ENCODE measurements at regions not wholly inside any gene's neighbourhood (a gene's known extent, or its start where the extent isn't known, plus 50 kb on each side); places are given as distances from the start of the nearest gene placed in this dataset.

- in situ Hi-C loops (cut with HindIII; ENCODE audit: low pct_unique_long_range_greater_than_20kb, low sequenced_read_pairs), result no loop called here
- TF ChIP-seq POLR2AphosphoS5 (IDR thresholded peaks at IDR 0.05; ENCODE audit: low read depth, low read length), result no peak
- Histone ChIP-seq H3K27me3 (ENCODE audit: control insufficient read depth, insufficient read depth, low read length) (peaks cover 23% of the 10 kb centered on the region), H3K4me3 (ENCODE audit: low read depth in 2 of 2, low read length in 2 of 2) (no peak overlapping the region), H3K36me3 (ENCODE audit: control insufficient read depth, insufficient read depth, low read length) (no peaks in the 10 kb centered on the region), H3K4me1 (ENCODE audit: control insufficient read depth, insufficient read depth, low read length) (no peaks in the 10 kb centered on the region; the same call in 1 of the 2 replicates), H3K27ac (ENCODE audit: low read length) (no peak overlapping the region), H3K9me3 (ENCODE audit: control insufficient read depth, insufficient read depth, low read depth, low read length) (no peaks in the 10 kb centered on the region)
- ChIA-PET CTCF (no interaction called here), POLR2A (no interaction called here)
- DNase-seq (ENCODE audit: low read depth, low spot score), result no peak
- intact Hi-C loops (cut with micrococcal nuclease; ENCODE audit: unreplicated experiment), result no loop called here
- no peak for ATAC-seq
- BruUV-seq (replicated peaks), result no TSS peak
Observed at GRCh38 chr10:131034451-131034850, 277.1 kb downstream of the TCERG1L start.

- H3K9me3 ChIP-seq (ENCODE audit: control insufficient read depth, insufficient read depth, low read depth, low read length), result no peaks in the 10 kb centered on the region
- H3K4me1 ChIP-seq (ENCODE audit: control insufficient read depth, insufficient read depth, low read length), result no peaks in the 10 kb centered on the region; the same call in 1 of the 2 replicates
- H3K36me3 ChIP-seq (ENCODE audit: control insufficient read depth, insufficient read depth, low read length), result no peaks in the 10 kb centered on the region
- no peak overlapping the region for H3K4me3 ChIP-seq (ENCODE audit: low read depth in 2 of 2, low read length in 2 of 2)
- no peak overlapping the region for H3K27ac ChIP-seq (ENCODE audit: low read length)
- ChIA-PET POLR2A (interaction anchor here (0.6 kb wide), 1 partner anchor 61 kb away, joined by 4 read pairs; no protein-coding TSS in a partner anchor), CTCF (no interaction called here)
- in situ Hi-C loops (cut with HindIII; ENCODE audit: low pct_unique_long_range_greater_than_20kb, low sequenced_read_pairs), result no loop called here
- no TSS peak for BruUV-seq (replicated peaks)
- DNase-seq (ENCODE audit: low read depth, low spot score), result no peak
- intact Hi-C loops (cut with micrococcal nuclease; ENCODE audit: unreplicated experiment), result no loop called here
- H3K27me3 ChIP-seq (ENCODE audit: control insufficient read depth, insufficient read depth, low read length), result peaks cover 23% of the 10 kb centered on the region
- TF ChIP-seq POLR2AphosphoS5 (IDR thresholded peaks at IDR 0.05; ENCODE audit: low read depth, low read length) (no peak), CTCF (IDR thresholded peaks at IDR 0.05) (no peak), REST (IDR thresholded peaks at IDR 0.05; ENCODE audit: insufficient read depth in 1 of 2, low read depth in 2 of 2, low read length in 1 of 2) (no peak), SIN3A (IDR thresholded peaks at IDR 0.05; ENCODE audit: borderline replicate concordance, insufficient read depth, low read depth, low read length) (no peak), TCF7L2 (IDR thresholded peaks at IDR 0.05; ENCODE audit: low read depth, low read length) (no peak)
- ATAC-seq, result no peak
Observed at GRCh38 chr10:131035779-131036178, 275.7 kb downstream of the TCERG1L start.

GRCh38 chr10:131038056-131038455, 273.5 kb downstream of the TCERG1L start:
- no TSS peak for BruUV-seq (replicated peaks)
- Histone ChIP-seq H3K4me1 (ENCODE audit: control insufficient read depth, insufficient read depth, low read length) (no peaks in the 10 kb centered on the region; the same call in 1 of the 2 replicates), H3K27me3 (ENCODE audit: control insufficient read depth, insufficient read depth, low read length) (peaks cover 23% of the 10 kb centered on the region), H3K4me3 (ENCODE audit: low read depth in 2 of 2, low read length in 2 of 2) (no peak overlapping the region), H3K9me3 (ENCODE audit: control insufficient read depth, insufficient read depth, low read depth, low read length) (peaks cover 8% of the 10 kb centered on the region; the same call in 1 of the 2 replicates), H3K36me3 (ENCODE audit: control insufficient read depth, insufficient read depth, low read length) (no peaks in the 10 kb centered on the region), H3K27ac (ENCODE audit: low read length) (no peak overlapping the region)
- ATAC-seq, result no peak
- intact Hi-C loops (cut with micrococcal nuclease; ENCODE audit: unreplicated experiment), result no loop called here
- ChIA-PET CTCF (no interaction called here), POLR2A (no interaction called here)
- in situ Hi-C loops (cut with HindIII; ENCODE audit: low pct_unique_long_range_greater_than_20kb, low sequenced_read_pairs), result no loop called here
- no peak for TF ChIP-seq REST (IDR thresholded peaks at IDR 0.05; ENCODE audit: insufficient read depth in 1 of 2, low read depth in 2 of 2, low read length in 1 of 2)
- no peak for TF ChIP-seq TCF7L2 (IDR thresholded peaks at IDR 0.05; ENCODE audit: low read depth, low read length)
- no peak for TF ChIP-seq CTCF (IDR thresholded peaks at IDR 0.05)
- no peak for TF ChIP-seq POLR2AphosphoS5 (IDR thresholded peaks at IDR 0.05; ENCODE audit: low read depth, low read length)
- TF ChIP-seq SIN3A (IDR thresholded peaks at IDR 0.05; ENCODE audit: borderline replicate concordance, insufficient read depth, low read depth, low read length), result no peak
- no peak for DNase-seq (ENCODE audit: low read depth, low spot score)
